NCI-H2081 (cell line): ENCODE measurements at regions not wholly inside any gene's neighbourhood (a gene's known extent, or its start where the extent isn't known, plus 50 kb on each side); places are given as distances from the start of the nearest gene placed in this dataset.
"Not testable (repeated sequence)": the region's sequence is repeated elsewhere in the genome, so short reads cannot be mapped to it uniquely, and the experiment has no call there.

Source experiments
- DNase-seq, 2 experiments: peaks; one replicate each; lab custom pipeline; 2025; lab: John Stamatoyannopoulos, UW

GRCh38 chr17:27208370-27208769 is 85.5 kb upstream of the WSB1 start:
- not testable (repeated sequence) for DNase-seq

GRCh38 chr17:27209316-27209715 is 84.6 kb upstream of the WSB1 start:
- DNase-seq: no peak

GRCh38 chr17:27210809-27211208 is 83.1 kb upstream of the WSB1 start:
- DNase-seq: not testable (repeated sequence)

- no peak for DNase-seq
Observed at GRCh38 chr17:27216836-27217235, 77.1 kb upstream of the WSB1 start.

DNA sequence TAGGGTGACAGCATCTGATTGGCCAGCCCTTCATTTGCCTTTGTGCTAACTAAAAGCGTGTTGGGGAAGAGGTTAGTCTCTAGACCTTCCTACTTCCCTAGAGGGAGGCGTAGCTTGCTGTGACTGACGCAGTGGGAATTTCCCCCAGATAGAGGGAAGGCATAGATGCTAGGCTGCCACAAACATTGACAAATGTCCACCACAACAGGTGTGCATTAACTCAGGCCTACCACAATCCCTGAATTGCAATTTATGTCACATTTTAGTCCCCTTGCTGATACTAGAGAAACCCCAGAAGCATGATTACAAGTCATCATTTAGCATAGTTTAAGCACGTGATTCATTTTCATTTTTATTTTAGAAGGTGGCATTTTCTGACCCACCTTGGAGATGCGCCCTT is 76.3 kb upstream of the WSB1 start:
- DNase-seq: no peak

DNA sequence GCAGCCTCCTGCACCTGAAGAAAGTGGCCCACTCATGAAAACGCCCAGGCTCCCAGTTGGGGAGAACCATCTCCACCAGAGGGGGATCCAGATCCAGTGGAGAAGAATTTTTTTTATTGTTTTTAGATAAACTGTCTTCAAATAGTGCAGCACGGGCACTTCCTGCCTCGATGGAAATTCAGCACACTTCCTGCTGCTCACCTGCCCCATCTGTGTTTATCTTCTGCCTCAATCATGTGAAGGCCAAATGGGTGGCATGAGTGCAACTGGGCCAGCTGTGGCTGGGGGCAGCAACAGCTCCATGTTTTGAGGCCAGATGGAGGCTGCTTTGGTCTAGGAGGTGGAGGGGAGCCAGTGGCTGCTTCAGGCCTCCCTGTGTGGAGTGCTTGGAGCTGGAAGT is 75.9 kb upstream of the WSB1 start:
- DNase-seq: no peak

DNA sequence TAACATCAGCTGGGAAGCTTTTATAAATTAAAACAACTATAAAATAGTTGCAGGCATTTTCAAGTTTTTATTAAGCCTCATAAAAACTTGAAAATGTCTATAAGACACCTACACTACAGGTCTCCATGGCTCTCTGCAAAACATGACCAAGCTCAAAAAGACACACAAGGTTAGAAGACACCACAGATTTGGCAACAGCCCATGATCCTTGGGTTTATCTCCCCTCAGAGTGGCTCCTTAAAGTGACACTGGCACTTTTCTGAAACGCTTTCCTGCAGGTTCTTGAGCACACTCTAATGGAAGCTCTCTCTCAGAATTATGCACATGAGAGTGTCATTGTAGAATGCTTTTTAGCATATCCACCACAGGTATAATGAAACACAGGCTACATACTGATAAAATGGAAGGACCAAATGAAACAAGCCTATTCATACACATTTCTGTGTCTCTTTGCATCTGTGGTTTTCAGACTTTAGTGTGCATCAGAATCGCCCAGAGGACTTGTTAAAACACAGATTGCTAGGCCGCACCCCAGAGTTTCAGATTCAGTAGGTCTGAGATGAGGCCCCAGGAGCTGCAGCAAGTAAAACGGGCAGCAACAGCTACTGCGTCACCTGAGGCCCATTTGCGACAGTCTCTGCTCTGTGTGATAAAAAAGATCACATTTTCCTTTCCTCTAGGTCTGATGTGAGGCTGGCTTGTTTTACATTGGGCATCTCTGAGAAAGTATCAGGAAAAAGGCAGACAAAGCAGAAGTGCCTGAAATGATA is 75.0 kb upstream of the WSB1 start:
- no peak for DNase-seq

- no peak for DNase-seq
Observed at GRCh38 chr17:27222515-27222914, 71.4 kb upstream of the WSB1 start.

DNA sequence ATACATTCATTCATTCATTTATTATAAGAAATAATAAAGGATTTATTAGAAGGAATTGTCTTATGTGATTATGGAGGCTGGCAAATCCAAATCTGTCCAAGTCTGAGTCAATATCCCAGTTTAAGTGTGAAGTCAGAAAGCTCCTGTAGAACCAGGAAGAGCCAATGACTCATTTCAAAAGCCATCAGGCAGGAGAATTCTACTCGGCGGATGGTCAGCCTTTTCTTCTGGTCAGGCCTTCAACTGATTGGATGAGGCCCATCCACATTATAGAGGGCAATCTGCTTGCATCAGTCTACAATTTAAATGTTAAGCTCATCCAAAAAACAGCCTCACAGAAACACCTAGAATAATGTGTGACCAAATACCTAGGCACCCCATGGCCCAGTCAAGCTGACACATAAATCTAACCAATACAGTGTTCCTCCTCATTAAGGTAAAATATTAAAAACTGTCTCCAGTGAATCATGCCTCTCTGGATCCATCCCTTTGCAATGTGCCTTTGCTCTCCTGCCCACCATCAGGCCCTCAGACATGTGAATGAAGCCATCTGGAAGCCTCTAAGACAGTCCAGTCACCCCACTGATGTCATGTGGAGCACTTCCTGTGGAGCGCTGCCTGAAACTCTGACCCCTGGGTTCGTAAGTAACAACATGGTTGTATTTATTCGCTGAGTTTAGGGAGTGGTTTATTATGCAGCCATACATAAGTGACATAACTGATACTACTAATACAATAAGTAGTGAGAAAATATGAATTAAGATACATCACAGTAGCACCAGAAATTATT is 69.2 kb upstream of the WSB1 start:
- DNase-seq: no peak

- no peak for DNase-seq
Observed at GRCh38 chr17:27226611-27227230, 67.2 kb upstream of the WSB1 start.

- no peak for DNase-seq
Observed at GRCh38 chr17:27230996-27231395, 62.9 kb upstream of the WSB1 start.

DNA sequence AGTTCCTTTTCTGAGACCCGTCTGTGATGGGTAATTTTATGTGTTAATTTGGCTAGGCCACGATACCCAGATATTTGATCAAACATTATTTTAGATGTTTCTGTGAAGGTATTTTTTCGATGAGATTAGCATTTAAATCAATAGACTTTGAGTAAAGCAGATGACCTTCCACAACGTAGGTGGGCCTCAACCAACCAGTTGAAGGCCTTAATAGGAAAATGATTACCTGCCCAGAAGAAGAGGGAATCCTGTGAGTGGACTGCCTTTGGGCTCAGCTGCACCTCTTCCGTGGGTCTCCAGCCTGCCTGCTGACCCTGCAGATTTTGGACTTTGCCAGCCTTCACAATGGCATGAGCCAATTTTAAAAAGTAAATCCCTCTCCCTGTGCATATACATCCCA is 61.6 kb upstream of the WSB1 start:
- no peak for DNase-seq

GRCh38 chr17:27233059-27233458 is 60.9 kb upstream of the WSB1 start:
- DNase-seq: no peak

- DNase-seq: no peak
Observed at GRCh38 chr17:27233776-27234175, 60.1 kb upstream of the WSB1 start.

DNA sequence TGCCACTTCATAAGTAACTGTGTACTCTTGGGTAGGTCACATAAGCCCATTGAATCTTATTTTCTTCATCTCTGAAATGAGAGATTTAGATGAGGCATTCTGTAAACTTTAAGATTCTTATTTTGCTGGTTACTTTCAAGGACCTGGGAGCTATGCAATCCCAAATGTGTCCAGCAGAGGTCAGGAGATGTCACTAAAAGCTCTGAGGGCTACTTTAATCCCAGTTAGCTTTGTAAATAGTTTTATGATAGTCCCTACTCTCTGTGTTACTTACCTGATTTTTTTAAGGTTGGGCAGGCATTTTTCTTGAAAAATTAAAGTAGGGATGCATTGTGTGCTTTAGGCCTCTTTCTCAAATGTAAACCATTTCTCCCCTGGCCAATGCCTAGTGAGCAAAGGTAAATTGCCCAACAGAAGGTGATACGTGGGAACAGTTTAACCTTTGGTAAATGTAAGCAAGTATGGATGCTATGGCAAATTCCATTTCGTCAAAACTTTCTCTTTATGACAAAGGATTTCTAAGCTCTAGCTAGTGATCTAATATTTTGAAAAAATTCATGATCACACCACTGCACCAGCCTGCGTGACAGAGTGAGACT is 57.1 kb upstream of the WSB1 start:
- DNase-seq: peak; percentile 8 to 18

- DNase-seq: no peak
Observed at GRCh38 chr17:27237890-27238289, 56.0 kb upstream of the WSB1 start.

GRCh38 chr17:27239046-27239445 is 54.9 kb upstream of the WSB1 start:
- DNase-seq: no peak

DNA sequence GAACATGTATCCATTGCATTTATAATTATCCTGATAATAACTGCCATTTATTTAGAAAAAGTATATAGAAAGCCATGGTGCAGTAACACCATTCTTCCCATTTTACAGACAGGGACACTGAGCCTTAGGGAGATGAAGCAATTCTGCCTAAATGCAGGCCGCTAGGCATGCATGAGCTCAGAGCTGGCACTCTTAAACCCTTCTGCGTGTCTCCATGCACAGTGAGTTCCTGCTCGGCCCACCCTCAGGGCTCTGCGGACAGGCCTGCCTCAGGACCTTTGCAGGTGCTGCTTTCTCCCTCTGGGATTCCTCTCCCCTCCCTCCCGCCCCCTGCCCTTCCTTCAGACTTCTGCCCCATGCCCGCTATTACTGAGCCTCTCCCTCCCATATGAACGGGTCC is 54.3 kb upstream of the WSB1 start:
- DNase-seq: no peak

DNA sequence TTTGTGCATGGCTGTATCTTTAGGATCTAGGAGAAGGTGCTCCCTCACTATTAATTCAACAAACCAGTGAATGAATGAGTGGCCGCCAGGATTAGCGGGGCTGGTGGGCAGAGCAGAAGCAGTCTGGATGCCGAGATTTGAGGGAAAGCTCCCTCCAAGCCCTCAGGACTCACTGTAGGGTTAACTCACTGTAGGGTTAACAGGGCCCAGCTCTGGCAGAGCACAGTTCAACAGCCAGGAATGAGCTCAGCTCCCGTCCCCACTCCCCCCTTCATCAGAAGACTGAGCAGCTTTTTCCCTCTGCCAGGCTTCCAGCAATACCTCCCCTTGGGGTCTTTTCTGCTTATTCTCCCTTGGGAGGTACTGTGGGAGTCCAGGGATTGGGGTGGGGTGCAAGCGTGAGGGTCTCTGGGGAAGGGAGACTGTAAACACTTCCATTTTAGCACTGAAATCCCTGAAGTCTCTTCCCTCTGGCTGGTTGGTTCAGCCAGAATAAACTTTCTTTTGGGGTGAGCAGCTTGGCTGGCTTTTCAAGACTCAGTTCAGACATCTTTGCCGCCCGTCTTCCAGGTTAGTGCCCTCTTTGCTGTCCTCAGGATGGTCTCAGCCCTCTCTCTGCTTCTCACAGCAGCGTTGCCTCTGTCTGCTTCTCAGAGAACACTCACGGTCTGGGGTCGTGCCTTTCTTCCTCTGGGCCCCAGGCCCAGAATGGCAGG is 53.7 kb upstream of the WSB1 start:
- no peak for DNase-seq

DNA sequence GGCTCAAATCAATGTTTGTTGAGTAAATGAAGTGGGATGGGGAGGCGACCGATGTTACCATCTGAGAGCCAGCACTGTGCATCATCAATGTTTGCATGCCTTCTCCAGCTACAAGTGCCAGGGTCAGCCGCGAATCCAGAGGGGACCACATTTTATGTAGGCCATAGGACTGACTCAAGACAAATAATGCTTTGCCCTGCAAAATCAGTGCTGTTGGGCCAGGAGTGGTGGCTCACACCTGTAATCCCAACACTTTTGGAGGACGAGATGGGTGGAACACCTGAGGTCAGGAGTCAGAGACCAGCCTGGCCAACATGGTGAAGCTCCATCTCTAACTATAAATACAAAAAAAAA is 53.1 kb upstream of the WSB1 start:
- no peak for DNase-seq

GRCh38 chr17:27241346-27241946 is 52.5 kb upstream of the WSB1 start:
- DNase-seq: no peak

GRCh38 chr17:27242951-27243350 is 51.0 kb upstream of the WSB1 start:
- no peak for DNase-seq
